HCT116 (cell line): ENCODE measurements at regions not wholly inside any gene's neighbourhood (a gene's known extent, or its start where the extent isn't known, plus 50 kb on each side); places are given as distances from the start of the nearest gene placed in this dataset.

Experiments used
- ATAC-seq: fragments of 200-7000 bp; cut with Tn5 transposase; 2 replicates; pipeline ENCODE4 v1.9.1; 2020; ENCODE audit warnings: mild to moderate bottlenecking, moderate library complexity
- BruUV-seq: library from RNA; stranded (reverse); fragments of 400-500 nt; replicated peaks from 2 replicates; lab custom pipeline; 2021; lab: Mats Ljungman, UMichigan
- CTCF ChIA-PET: fragments of 300-600 bp; sonication (Branson Sonifier 250); formaldehyde crosslinking; loops from one replicate; lab custom pipeline; 2021; ENCODE audit warnings: antibody characterized with exemption; lab: Charles Lee
- POLR2A ChIA-PET: fragments of 300-600, 350-600 bp; sonication (Branson Sonifier 250); formaldehyde crosslinking; loops from one replicate; lab custom pipeline; 2021; ENCODE audit warnings: antibody characterized with exemption; lab: Charles Lee
- RAD21 ChIA-PET, 2 experiments: fragments of 300-600 bp; sonication (Branson Sonifier 250); formaldehyde crosslinking; loops; one replicate each; lab custom pipeline; 2023; ENCODE audit warnings: low total read pairs in 2 of 2; ENCODE audit not compliant: uncharacterized antibody in 2 of 2, unreplicated experiment in 2 of 2, low non-redundant PET in 1 of 2; lab: Charles Lee
- DNase-seq: peaks from one replicate; pipeline ENCODE4 v3.0.0-alpha.2; 2010; ENCODE audit warnings: low read depth, low spot score
- H2AFZ ChIP-seq: fragments of 200-600 bp; shearing (Covaris generic), sonication (generic); 2 replicates; pipeline ENCODE4 v1.6.1; 2017; ENCODE audit warnings: low read depth, mixed run types, mixed read lengths, antibody characterized with exemption, low read length; ENCODE audit not compliant: poor library complexity, severe bottlenecking
- H3K27ac ChIP-seq: 2 replicates; pipeline ENCODE4 v1.5.1; 2012; ENCODE audit warnings: low read depth, low read length
- H3K27me3 ChIP-seq: fragments of 200-600 bp; sonication (generic); 2 replicates; pipeline ENCODE4 v1.6.1; 2016; ENCODE audit warnings: mixed run types, low read length, mixed read lengths; ENCODE audit not compliant: insufficient read depth
- H3K36me3 ChIP-seq, 2 experiments: fragments of 200-500 bp in 1 of 2; fragments of 200-600 bp in 1 of 2; sonication (Bioruptor generic) in 1 of 2; sonication (generic) in 1 of 2; 2 replicates each; pipeline versions ENCODE4 v1.5.1 to v1.6.1; 2014 to 2016; ENCODE audit warnings: low read length in 2 of 2, inconsistent platforms in 1 of 2, mixed read lengths in 1 of 2, mixed run types in 1 of 2; ENCODE audit not compliant: insufficient read depth in 2 of 2, control insufficient read depth in 1 of 2
- H3K4me1 ChIP-seq, 2 experiments: fragments of 200-600 bp in 1 of 2; sonication (generic) in 1 of 2; 2 replicates each; pipeline versions ENCODE4 v1.5.1 to v1.6.1; 2012 to 2017; ENCODE audit warnings: low read length in 2 of 2, inconsistent platforms in 1 of 2, mild to moderate bottlenecking in 1 of 2, mixed read lengths in 1 of 2, mixed run types in 1 of 2, moderate library complexity in 1 of 2; ENCODE audit not compliant: insufficient read depth in 2 of 2, control insufficient read depth in 1 of 2
- H3K4me2 ChIP-seq: fragments of 200-600 bp; sonication (generic); 2 replicates; pipeline ENCODE4 v1.6.1; 2017; ENCODE audit warnings: mixed run types, low read length, mixed read lengths
- H3K4me3 ChIP-seq, 2 experiments: fragments of 200-600 bp in 1 of 2; sonication (generic) in 1 of 2; replicated peaks in 1 of 2; 2 replicates each; pipeline ENCODE4 v1.5.1; 2011 to 2016; ENCODE audit warnings: low read length in 2 of 2, control low read depth in 1 of 2, low read depth in 1 of 2, mild to moderate bottlenecking in 1 of 2, mixed read lengths in 1 of 2, mixed run types in 1 of 2
- H3K79me2 ChIP-seq: fragments of 200-600 bp; sonication (generic); 2 replicates; pipeline ENCODE4 v1.6.1; 2017; ENCODE audit warnings: mild to moderate bottlenecking, mixed run types, low read length, moderate library complexity, mixed read lengths; ENCODE audit not compliant: insufficient read depth
- H3K9ac ChIP-seq: fragments of 200-600 bp; sonication (generic); 2 replicates; pipeline ENCODE4 v1.6.1; 2016; ENCODE audit warnings: low read length, mixed read lengths
- H3K9me2 ChIP-seq: fragments of 200-600 bp; sonication (generic), shearing (Covaris generic); 2 replicates; pipeline ENCODE4 v1.6.1; 2017; ENCODE audit warnings: mixed run types, mild to moderate bottlenecking, moderate library complexity; ENCODE audit not compliant: insufficient read depth
- H3K9me3 ChIP-seq, 2 experiments: fragments of 200-500 bp in 1 of 2; fragments of 200-600 bp in 1 of 2; sonication (Bioruptor generic) in 1 of 2; sonication (generic) in 1 of 2; 2 replicates each; pipeline ENCODE4 v1.6.1; 2014 to 2017; ENCODE audit warnings: low read length in 2 of 2, mixed read lengths in 2 of 2, inconsistent platforms in 1 of 2, low read depth in 1 of 2, mild to moderate bottlenecking in 1 of 2, mixed run types in 1 of 2, moderate library complexity in 1 of 2; ENCODE audit not compliant: control insufficient read depth in 1 of 2, insufficient read depth in 1 of 2
- H4K20me1 ChIP-seq: fragments of 200-600 bp; sonication (generic), shearing (Covaris generic); 2 replicates; pipeline ENCODE4 v1.6.1; 2017; ENCODE audit warnings: mixed run types, mild to moderate bottlenecking, moderate library complexity; ENCODE audit not compliant: insufficient read depth
- ATF3 ChIP-seq: IDR thresholded peaks from 2 replicates; pipeline ENCODE4 v1.6.1; 2012
- CBX3 ChIP-seq: IDR thresholded peaks from 2 replicates; pipeline ENCODE4 v1.6.1; 2012; ENCODE audit warnings: low read depth
- CEBPB ChIP-seq: IDR thresholded peaks from 2 replicates; pipeline ENCODE4 v1.6.1; 2012; ENCODE audit warnings: low read depth
- TCF7L2 ChIP-seq: IDR thresholded peaks from 2 replicates; pipeline ENCODE4 v1.7.0; 2011; ENCODE audit warnings: borderline replicate concordance, inconsistent platforms; ENCODE audit not compliant: insufficient read depth, insufficient read length; ENCODE audit errors: extremely low read depth
- intact Hi-C: fragments of 100-400 bp; cut with micrococcal nuclease; formaldehyde crosslinking; loops from 2 replicates; pipeline ENCODE4 v1.10.0; 2022
- TF ChIP-seq, protein P1 (sequence below), 3 experiments: fragments of 200-600 bp in 1 of 3; sonication (generic) in 1 of 3; IDR thresholded peaks in 2 of 3; conservative IDR thresholded peaks in 1 of 3; 2 replicates each; pipeline ENCODE4 v1.5.1; 2012 to 2017; ENCODE audit warnings: low read depth in 2 of 3, low read length in 2 of 3, antibody characterized with exemption in 1 of 3, borderline replicate concordance in 1 of 3, control low read depth in 1 of 3, mild to moderate bottlenecking in 1 of 3, mixed read lengths in 1 of 3, mixed run types in 1 of 3, moderate library complexity in 1 of 3; ENCODE audit not compliant: insufficient read depth in 1 of 3

DNA sequence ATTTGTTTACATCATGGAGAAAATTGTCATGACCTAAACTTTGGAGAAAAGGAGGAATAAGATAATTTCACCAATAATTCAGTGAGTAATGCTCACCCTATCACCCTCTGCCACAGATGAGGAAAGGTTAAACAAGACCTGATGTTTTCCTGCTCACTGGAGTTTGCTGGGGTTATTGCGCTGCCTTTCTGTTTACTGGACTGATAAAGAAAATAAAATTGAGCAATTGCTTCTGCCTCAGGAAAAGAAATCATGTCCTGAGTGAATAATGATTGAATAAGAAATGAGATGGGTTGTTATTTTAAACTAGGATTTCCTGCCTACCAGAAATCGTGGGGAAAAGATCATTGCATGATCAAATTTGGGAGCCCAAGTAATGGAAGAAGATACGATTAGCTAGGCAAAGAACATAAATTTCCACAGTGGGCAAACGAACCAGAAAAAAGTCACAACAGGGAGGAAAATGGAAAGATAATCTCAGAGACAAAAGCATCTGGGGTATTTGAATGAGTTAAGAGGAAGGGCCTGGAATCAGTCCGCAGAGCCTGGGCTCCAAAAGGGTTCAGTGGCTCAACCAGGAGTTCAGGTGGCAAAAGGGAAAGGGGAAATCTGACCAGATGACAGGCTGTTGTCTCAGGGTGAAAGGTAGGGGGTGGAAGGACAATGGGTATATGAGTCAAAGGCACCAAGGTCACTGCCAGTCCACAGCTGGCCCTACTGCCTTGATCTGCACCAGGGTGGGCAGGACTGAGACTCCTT is 146.8 kb downstream of the FAM43A start:
- no peak for ATAC-seq
- H3K4me3 ChIP-seq: no peak overlapping the region
- no peak for TF ChIP-seq CEBPB
- ChIA-PET RAD21 (no interaction called here), CTCF (no interaction called here), POLR2A (no interaction called here)
- no peak overlapping the region for H3K27ac ChIP-seq
- H3K9me2 ChIP-seq: no peaks in the 10 kb centered on the region
- no TSS peak for BruUV-seq
- no peaks in the 10 kb centered on the region for H3K79me2 ChIP-seq
- H3K9ac ChIP-seq: no peak overlapping the region
- no peaks in the 10 kb centered on the region for H3K36me3 ChIP-seq
- H2AFZ ChIP-seq: no peak overlapping the region
- no peaks in the 10 kb centered on the region for H3K27me3 ChIP-seq
- H3K9me3 ChIP-seq: no peaks in the 10 kb centered on the region
- intact Hi-C loops: no loop called here
- no peaks in the 10 kb centered on the region for H3K4me1 ChIP-seq
- H4K20me1 ChIP-seq: no peaks in the 10 kb centered on the region
- no peak for DNase-seq
- no peak overlapping the region for H3K4me2 ChIP-seq

DNA sequence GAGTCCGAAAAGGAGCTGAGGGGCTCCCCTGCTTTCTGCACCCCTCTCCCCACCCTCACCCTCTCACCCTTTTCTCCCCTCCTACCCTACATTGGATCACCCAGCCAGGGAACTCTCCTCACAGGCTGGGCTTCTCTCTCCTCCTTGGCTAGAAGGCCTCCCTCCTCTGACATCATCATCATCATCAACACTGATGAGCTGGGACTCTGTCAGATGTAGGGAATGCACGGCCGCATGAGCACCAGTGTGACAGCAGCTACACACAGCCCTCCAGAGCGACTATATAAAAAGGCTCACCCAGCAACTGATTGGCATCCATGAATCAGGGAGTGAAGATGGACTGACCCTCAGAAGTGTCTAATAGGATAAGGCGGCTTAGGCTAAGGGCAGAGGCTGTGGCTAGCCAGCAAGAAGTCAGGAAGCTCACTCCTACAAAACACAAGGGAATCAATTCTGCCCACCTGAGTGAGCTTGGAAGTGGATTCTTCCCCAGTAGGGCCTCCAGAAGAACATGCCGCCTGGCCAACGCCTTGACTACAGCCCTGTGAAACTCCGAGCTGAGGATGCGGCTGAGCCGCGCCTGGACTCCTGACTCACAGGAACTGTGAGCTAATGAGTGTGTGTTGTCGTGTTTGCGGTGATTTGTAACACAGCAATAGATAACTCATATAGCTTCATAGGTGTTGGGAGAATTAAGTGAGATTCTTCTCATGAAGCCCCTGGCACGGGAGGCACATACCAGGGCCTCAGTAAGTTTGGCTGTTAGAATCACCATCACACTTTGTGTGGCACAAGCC is 147.6 kb downstream of the FAM43A start:
- no peak for ATAC-seq
- Histone ChIP-seq H3K9me3 (no peaks in the 10 kb centered on the region), H3K9me2 (no peaks in the 10 kb centered on the region), H3K27ac (no peak overlapping the region), H3K27me3 (no peaks in the 10 kb centered on the region), H3K36me3 (no peaks in the 10 kb centered on the region), H3K9ac (no peak overlapping the region), H4K20me1 (no peaks in the 10 kb centered on the region), H3K4me2 (no peak overlapping the region), H3K79me2 (no peaks in the 10 kb centered on the region), H2AFZ (no peak overlapping the region), H3K4me3 (no peak overlapping the region), H3K4me1 (no peaks in the 10 kb centered on the region)
- BruUV-seq: no TSS peak
- RAD21 ChIA-PET: no interaction called here
- POLR2A ChIA-PET: no interaction called here
- DNase-seq: no peak
- CTCF ChIA-PET: no interaction called here
- TF ChIP-seq CBX3: no peak
- TF ChIP-seq TCF7L2: no peak
- TF ChIP-seq, protein P1, sequence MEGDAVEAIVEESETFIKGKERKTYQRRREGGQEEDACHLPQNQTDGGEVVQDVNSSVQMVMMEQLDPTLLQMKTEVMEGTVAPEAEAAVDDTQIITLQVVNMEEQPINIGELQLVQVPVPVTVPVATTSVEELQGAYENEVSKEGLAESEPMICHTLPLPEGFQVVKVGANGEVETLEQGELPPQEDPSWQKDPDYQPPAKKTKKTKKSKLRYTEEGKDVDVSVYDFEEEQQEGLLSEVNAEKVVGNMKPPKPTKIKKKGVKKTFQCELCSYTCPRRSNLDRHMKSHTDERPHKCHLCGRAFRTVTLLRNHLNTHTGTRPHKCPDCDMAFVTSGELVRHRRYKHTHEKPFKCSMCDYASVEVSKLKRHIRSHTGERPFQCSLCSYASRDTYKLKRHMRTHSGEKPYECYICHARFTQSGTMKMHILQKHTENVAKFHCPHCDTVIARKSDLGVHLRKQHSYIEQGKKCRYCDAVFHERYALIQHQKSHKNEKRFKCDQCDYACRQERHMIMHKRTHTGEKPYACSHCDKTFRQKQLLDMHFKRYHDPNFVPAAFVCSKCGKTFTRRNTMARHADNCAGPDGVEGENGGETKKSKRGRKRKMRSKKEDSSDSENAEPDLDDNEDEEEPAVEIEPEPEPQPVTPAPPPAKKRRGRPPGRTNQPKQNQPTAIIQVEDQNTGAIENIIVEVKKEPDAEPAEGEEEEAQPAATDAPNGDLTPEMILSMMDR (IDR thresholded peaks at IDR 0.05 in 2 of 3, conservative IDR thresholded peaks at IDR 0.05 in 1 of 3; ENCODE audit: borderline replicate concordance in 1 of 3, insufficient read depth in 1 of 3, low read depth in 2 of 3, low read length in 2 of 3): no peak
- TF ChIP-seq ATF3: no peak
- intact Hi-C loops: no loop called here
